Cardiac muscle cell (in vitro differentiated cells and primary cell): ENCODE measurements at regions not wholly inside any gene's neighbourhood (a gene's known extent, or its start where the extent isn't known, plus 50 kb on each side); places are given as distances from the start of the nearest gene placed in this dataset.
"Not testable (repeated sequence)": the region's sequence is repeated elsewhere in the genome, so short reads cannot be mapped to it uniquely, and the experiment has no call there.

Experiments used
- DNase-seq, 2 donors: peaks; one replicate each; pipeline versions ENCODE4 v3.0.0 to v3.0.0-alpha.2; 2010 to 2017; ENCODE audit warnings: low read depth in 1 of 2, low spot score in 1 of 2
- H3K27ac ChIP-seq: fragments of 200-600 bp; sonication (generic); 2 replicates; pipeline ENCODE4 v1.5.1; 2016
- H3K27me3 ChIP-seq: fragments of 200-600 bp; sonication (generic); 2 replicates; pipeline ENCODE4 v1.6.0; 2016; ENCODE audit warnings: control low read depth
- H3K36me3 ChIP-seq: fragments of 200-600 bp; sonication (generic); 2 replicates; pipeline ENCODE4 v1.5.1; 2016; ENCODE audit warnings: control low read depth
- H3K4me1 ChIP-seq: fragments of 200-600 bp; sonication (generic); 2 replicates; pipeline ENCODE4 v1.8.1; 2017; ENCODE audit warnings: low read depth, mild to moderate bottlenecking, mixed run types
- H3K4me3 ChIP-seq: fragments of 200-600 bp; sonication (generic); 2 replicates; pipeline ENCODE4 v1.5.1; 2016; ENCODE audit warnings: mild to moderate bottlenecking
- H3K9me3 ChIP-seq: fragments of 200-600 bp; sonication (generic); 2 replicates; pipeline ENCODE4 v1.5.1; 2017; ENCODE audit warnings: low read depth, mild to moderate bottlenecking, control low read depth
- CTCF ChIP-seq: IDR thresholded peaks from 2 replicates; pipeline ENCODE4 v1.5.1; 2012; ENCODE audit warnings: low read depth, mild to moderate bottlenecking, low read length

GRCh38 chr6:164947164-164947563 lies 362.2 kb downstream of the C6orf118 start:
- H3K4me3 ChIP-seq: no peak overlapping the region
- no peaks in the 10 kb centered on the region for H3K9me3 ChIP-seq
- no peak for TF ChIP-seq CTCF
- no peaks in the 10 kb centered on the region for H3K36me3 ChIP-seq
- DNase-seq: no peak
- H3K27ac ChIP-seq: no peak overlapping the region
- H3K27me3 ChIP-seq: no peaks in the 10 kb centered on the region
- no peaks in the 10 kb centered on the region for H3K4me1 ChIP-seq

- H3K27ac ChIP-seq: no peak overlapping the region
- no peaks in the 10 kb centered on the region for H3K9me3 ChIP-seq
- H3K27me3 ChIP-seq: no peaks in the 10 kb centered on the region
- TF ChIP-seq CTCF: no peak
- peaks cover under 1% of the 10 kb centered on the region for H3K4me1 ChIP-seq
- DNase-seq: no peak
- H3K4me3 ChIP-seq: no peak overlapping the region
- H3K36me3 ChIP-seq: no peaks in the 10 kb centered on the region
Measured at GRCh38 chr6:164942271-164942670, 367.1 kb downstream of the C6orf118 start.

DNA sequence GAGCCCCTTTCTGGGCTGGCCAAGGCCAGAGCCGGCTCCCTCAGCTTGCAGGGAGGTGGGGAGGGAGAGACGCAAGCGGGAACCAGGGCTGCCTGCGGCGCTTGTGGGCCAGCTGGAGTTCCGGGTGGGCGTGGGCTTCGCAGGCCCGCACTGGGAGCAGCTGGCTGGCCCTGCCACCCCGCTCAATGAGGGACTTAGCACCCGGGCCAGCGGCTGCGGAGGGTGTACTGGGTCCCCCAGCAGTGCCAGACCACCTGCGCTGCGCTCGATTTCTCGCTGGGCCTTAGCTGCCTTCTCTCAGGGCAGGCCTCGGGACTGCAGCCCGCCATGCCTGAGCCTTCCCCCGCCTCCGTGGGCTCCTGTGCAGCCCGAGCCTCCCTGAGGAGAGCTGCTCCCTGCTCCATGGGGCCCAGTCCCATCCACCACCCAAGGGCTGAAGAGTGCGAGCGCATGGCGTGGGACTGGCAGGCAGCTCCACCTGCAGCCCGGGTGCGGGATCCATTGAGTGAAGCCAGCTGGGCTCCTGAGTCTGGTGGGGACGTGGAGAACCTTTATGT lies 376.1 kb downstream of the C6orf118 start:
- H3K27me3 ChIP-seq, H3K27ac ChIP-seq, H3K9me3 ChIP-seq, H3K36me3 ChIP-seq, H3K4me3 ChIP-seq, DNase-seq, H3K4me1 ChIP-seq: not testable (repeated sequence)

GRCh38 chr6:164929408-164929977 lies 379.9 kb downstream of the C6orf118 start:
- no peaks in the 10 kb centered on the region for H3K27me3 ChIP-seq
- peaks cover 10% of the 10 kb centered on the region for H3K4me1 ChIP-seq
- H3K9me3 ChIP-seq: no peaks in the 10 kb centered on the region
- no peak overlapping the region for H3K27ac ChIP-seq
- no peak for DNase-seq
- TF ChIP-seq CTCF: no peak
- no peaks in the 10 kb centered on the region for H3K36me3 ChIP-seq
- no peak overlapping the region for H3K4me3 ChIP-seq

DNA sequence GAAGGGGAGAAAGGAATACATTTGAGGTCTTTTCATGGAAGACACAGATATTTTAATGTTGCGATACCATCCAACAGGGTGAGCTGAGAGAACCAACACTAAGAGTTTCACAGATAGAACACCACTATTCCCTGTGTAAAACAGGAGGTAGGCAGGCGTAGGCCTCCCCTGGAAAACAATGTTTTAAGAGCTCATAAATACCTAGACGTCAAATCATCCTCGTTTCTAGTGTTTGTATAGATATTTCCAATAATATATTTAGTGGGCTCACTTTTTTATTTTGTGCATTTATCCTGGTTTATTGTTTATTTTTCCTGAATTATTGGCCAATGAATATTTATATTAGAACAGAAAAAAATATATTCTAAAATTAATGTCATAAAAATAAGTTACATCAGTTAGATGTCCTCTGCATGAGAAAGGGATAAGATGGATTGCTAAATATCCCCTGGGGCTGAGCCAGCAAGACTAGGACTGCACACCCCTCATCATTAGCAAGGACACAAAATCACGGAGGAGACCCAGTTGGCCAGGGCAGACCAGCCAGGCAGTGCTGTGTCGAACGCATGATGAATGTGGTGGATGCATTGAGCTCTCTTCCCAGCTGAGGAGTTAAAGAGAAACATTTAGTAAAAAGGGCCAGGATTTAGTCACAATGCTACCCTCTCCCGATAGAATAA lies 380.5 kb downstream of the C6orf118 start:
- Histone ChIP-seq H3K27ac (no peak overlapping the region), H3K9me3 (no peaks in the 10 kb centered on the region), H3K4me1 (peaks cover 10% of the 10 kb centered on the region), H3K36me3 (no peaks in the 10 kb centered on the region), H3K4me3 (no peak overlapping the region), H3K27me3 (no peaks in the 10 kb centered on the region)
- no peak for DNase-seq
- no peak for TF ChIP-seq CTCF

DNA sequence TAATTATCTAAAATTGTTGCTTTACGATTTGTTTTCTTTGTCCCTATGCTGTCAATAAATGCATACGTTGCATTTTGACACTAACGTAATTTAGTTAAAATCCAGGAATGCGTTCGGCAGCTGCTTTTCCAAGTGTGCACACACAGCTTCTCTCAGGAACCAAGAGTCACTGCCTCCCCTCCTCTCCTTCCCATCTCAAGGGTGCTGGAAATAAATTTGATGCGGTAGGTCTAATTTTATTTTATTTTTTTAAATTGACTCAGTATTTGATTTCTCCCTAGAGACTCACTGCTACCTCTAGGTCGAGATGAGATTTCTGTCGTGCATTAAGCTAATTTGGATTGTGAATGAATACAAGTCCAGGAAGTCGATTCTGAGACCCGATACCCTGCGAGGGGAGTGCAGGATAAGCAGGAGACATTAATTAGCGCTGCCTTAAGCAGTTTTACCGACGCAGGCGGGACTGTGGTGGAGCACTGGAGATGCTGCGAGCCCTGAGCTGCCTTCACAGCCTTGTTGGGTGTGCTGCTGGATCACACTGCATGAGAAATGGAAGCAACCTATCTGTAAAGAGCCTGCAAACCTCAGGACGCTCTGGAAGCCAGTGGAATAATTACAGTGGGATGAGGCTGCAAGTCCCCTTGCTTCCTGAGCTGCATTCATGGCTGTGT lies 381.2 kb downstream of the C6orf118 start:
- no peak for DNase-seq
- H3K4me1 ChIP-seq: peaks cover 10% of the 10 kb centered on the region
- no peak for TF ChIP-seq CTCF
- no peak overlapping the region for H3K27ac ChIP-seq
- no peaks in the 10 kb centered on the region for H3K27me3 ChIP-seq
- no peaks in the 10 kb centered on the region for H3K9me3 ChIP-seq
- no peaks in the 10 kb centered on the region for H3K36me3 ChIP-seq
- no peak overlapping the region for H3K4me3 ChIP-seq
